PC-3 (cell line): ENCODE measurements at regions not wholly inside any gene's neighbourhood (a gene's known extent, or its start where the extent isn't known, plus 50 kb on each side); places are given as distances from the start of the nearest gene placed in this dataset.

ENCODE experiments used
- ATAC-seq: fragments of 200-7000 bp; cut with Tn5 transposase; 2 replicates; pipeline ENCODE4 v1.9.1; 2020; ENCODE audit warnings: mild to moderate bottlenecking, moderate library complexity
- BruUV-seq: library from RNA; stranded (reverse); fragments of 400-500 nt; replicated peaks from 2 replicates; lab custom pipeline; 2021; lab: Mats Ljungman, UMichigan
- CTCF ChIA-PET: fragments of 300-600 bp; sonication (Branson Sonifier 250); formaldehyde crosslinking; loops from one replicate; lab custom pipeline; 2022; ENCODE audit warnings: antibody characterized with exemption; lab: Charles Lee
- POLR2A ChIA-PET: fragments of 300-600 bp; sonication (Branson Sonifier 250); formaldehyde crosslinking; loops from one replicate; lab custom pipeline; 2022; ENCODE audit warnings: antibody characterized with exemption; ENCODE audit not compliant: unreplicated experiment; lab: Charles Lee
- DNase-seq: peaks from one replicate; pipeline ENCODE4 v3.0.0-alpha.2; 2015
- H2AFZ ChIP-seq: fragments of 300-600 bp; sonication (generic); 2 replicates; pipeline ENCODE4 v1.6.0; 2016; ENCODE audit warnings: antibody characterized with exemption, low read length
- H3F3A ChIP-seq: fragments of 300-600 bp; sonication (generic); one replicate; pipeline ENCODE4 v1.6.0; 2017; ENCODE audit warnings: antibody characterized with exemption, low read length, control low read depth, mild to moderate bottlenecking; ENCODE audit not compliant: unreplicated experiment
- H3K27ac ChIP-seq: fragments of 300-600 bp; sonication (generic); 2 replicates; pipeline ENCODE4 v1.5.1; 2016; ENCODE audit warnings: mild to moderate bottlenecking, low read length
- H3K27me3 ChIP-seq: fragments of 300-600 bp; sonication (generic); 2 replicates; pipeline ENCODE4 v1.6.1; 2016; ENCODE audit warnings: low read length, mixed read lengths
- H3K36me3 ChIP-seq: fragments of 300-600 bp; sonication (generic); 2 replicates; pipeline ENCODE4 v1.6.1; 2016; ENCODE audit warnings: low read depth, mixed run types, low read length, mixed read lengths
- H3K4me1 ChIP-seq: fragments of 300-600 bp; sonication (generic); 2 replicates; pipeline ENCODE4 v1.5.1; 2016; ENCODE audit warnings: low read length; ENCODE audit not compliant: insufficient read depth
- H3K4me2 ChIP-seq: fragments of 300-600 bp; sonication (generic); 2 replicates; pipeline ENCODE4 v1.6.0; 2016; ENCODE audit warnings: low read length
- H3K4me3 ChIP-seq: fragments of 300-600 bp; sonication (generic); 2 replicates; pipeline ENCODE4 v1.5.1; 2016; ENCODE audit warnings: mild to moderate bottlenecking, low read length, mixed read lengths
- H3K79me2 ChIP-seq: fragments of 300-600 bp; sonication (generic); 2 replicates; pipeline ENCODE4 v1.6.1; 2017; ENCODE audit warnings: low read length, mixed read lengths
- H3K9ac ChIP-seq: fragments of 300-600 bp; sonication (generic); 2 replicates; pipeline ENCODE4 v1.6.0; 2016; ENCODE audit warnings: mild to moderate bottlenecking, low read length
- H3K9me2 ChIP-seq: fragments of 300-600 bp; sonication (generic); replicated peaks from 2 replicates; pipeline ENCODE4 v1.6.1; 2016; ENCODE audit warnings: mixed run types, low read length, mixed read lengths
- H3K9me3 ChIP-seq: fragments of 300-600 bp; sonication (generic); 2 replicates; pipeline ENCODE4 v1.6.1; 2016; ENCODE audit warnings: low read length, mixed read lengths
- H4K20me1 ChIP-seq: fragments of 300-600 bp; sonication (generic); 2 replicates; pipeline ENCODE4 v1.6.1; 2016; ENCODE audit warnings: low read length, mixed read lengths
- CTCF ChIP-seq: fragments of 300-600 bp; sonication (generic); conservative IDR thresholded peaks from 2 replicates; pipeline ENCODE4 v1.5.1; 2017; ENCODE audit warnings: antibody characterized with exemption, low read depth, mild to moderate bottlenecking, low read length
- EZH2 ChIP-seq: fragments of 300-600 bp; sonication (generic); IDR thresholded peaks from one replicate; pipeline ENCODE4 v1.6.1; 2017; ENCODE audit warnings: antibody characterized with exemption, mild to moderate bottlenecking, low read length; ENCODE audit not compliant: unreplicated experiment
- EZH2phosphoT487 ChIP-seq: fragments of 300-600 bp; sonication (generic); IDR thresholded peaks from 2 replicates; pipeline ENCODE4 v1.6.1; 2018; ENCODE audit warnings: mild to moderate bottlenecking, antibody characterized with exemption, low read length, borderline replicate concordance
- intact Hi-C: fragments of 100-400 bp; cut with micrococcal nuclease; formaldehyde crosslinking; loops from 2 replicates; pipeline ENCODE4 v1.9.0; 2023

- no TSS peak for BruUV-seq
- no peak for ATAC-seq
- intact Hi-C loops, result no loop called here
- no peak overlapping the region for H3K4me3 ChIP-seq
- no peaks in the 10 kb centered on the region for H3K4me1 ChIP-seq
- TF ChIP-seq CTCF (no peak), EZH2 (no peak), EZH2phosphoT487 (no peak)
- H3K36me3 ChIP-seq, result no peaks in the 10 kb centered on the region
- H3K79me2 ChIP-seq, result no peaks in the 10 kb centered on the region
- no peak overlapping the region for H3K4me2 ChIP-seq
- no peaks in the 10 kb centered on the region for H3F3A ChIP-seq
- H3K27ac ChIP-seq, result no peak overlapping the region
- POLR2A ChIA-PET, result no interaction called here
- CTCF ChIA-PET, result no interaction called here
- H3K9ac ChIP-seq, result no peak overlapping the region
- H3K27me3 ChIP-seq, result no peaks in the 10 kb centered on the region
- H2AFZ ChIP-seq, result no peak overlapping the region
- H4K20me1 ChIP-seq, result no peaks in the 10 kb centered on the region
- 0 out of 2 replicates have a peak, but pooled peaks cover 3% of the 10 kb centered on the region for H3K9me2 ChIP-seq
- no peak for DNase-seq
- H3K9me3 ChIP-seq, result no peaks in the 10 kb centered on the region
These were observed 93.6 kb downstream of the ATPSCKMT start for GRCh38 chr5:10155897-10156667.

GRCh38 chr5:10153808-10154537 is 95.7 kb downstream of the ATPSCKMT start:
- intact Hi-C loops, result no loop called here
- H3K79me2 ChIP-seq, result no peaks in the 10 kb centered on the region

More at GRCh38 chr5:10153808-10154537, 95.7 kb downstream of the ATPSCKMT start:
- ATAC-seq, result no peak
- H3F3A ChIP-seq, result no peaks in the 10 kb centered on the region
- no TSS peak for BruUV-seq
- no peaks in the 10 kb centered on the region for H3K9me3 ChIP-seq
- no peaks in the 10 kb centered on the region for H3K4me1 ChIP-seq
- TF ChIP-seq EZH2 (no peak), CTCF (no peak), EZH2phosphoT487 (no peak)
- H4K20me1 ChIP-seq, result no peaks in the 10 kb centered on the region
- 0 out of 2 replicates have a peak, but pooled peaks cover 3% of the 10 kb centered on the region for H3K9me2 ChIP-seq
- no peak for DNase-seq
- no peak overlapping the region for H3K4me3 ChIP-seq
- H3K27ac ChIP-seq, result no peak overlapping the region
- H3K9ac ChIP-seq, result no peak overlapping the region
- no peaks in the 10 kb centered on the region for H3K27me3 ChIP-seq
- ChIA-PET POLR2A (no interaction called here), CTCF (no interaction called here)
- no peak overlapping the region for H3K4me2 ChIP-seq
- H2AFZ ChIP-seq, result no peak overlapping the region
- no peaks in the 10 kb centered on the region for H3K36me3 ChIP-seq
